ENCODE measurements at regions not wholly inside any gene's neighbourhood (a gene's known extent, or its start where the extent isn't known, plus 50 kb on each side); places are given as distances from the start of the nearest gene placed in this dataset.

- TF ChIP-seq, protein P1, sequence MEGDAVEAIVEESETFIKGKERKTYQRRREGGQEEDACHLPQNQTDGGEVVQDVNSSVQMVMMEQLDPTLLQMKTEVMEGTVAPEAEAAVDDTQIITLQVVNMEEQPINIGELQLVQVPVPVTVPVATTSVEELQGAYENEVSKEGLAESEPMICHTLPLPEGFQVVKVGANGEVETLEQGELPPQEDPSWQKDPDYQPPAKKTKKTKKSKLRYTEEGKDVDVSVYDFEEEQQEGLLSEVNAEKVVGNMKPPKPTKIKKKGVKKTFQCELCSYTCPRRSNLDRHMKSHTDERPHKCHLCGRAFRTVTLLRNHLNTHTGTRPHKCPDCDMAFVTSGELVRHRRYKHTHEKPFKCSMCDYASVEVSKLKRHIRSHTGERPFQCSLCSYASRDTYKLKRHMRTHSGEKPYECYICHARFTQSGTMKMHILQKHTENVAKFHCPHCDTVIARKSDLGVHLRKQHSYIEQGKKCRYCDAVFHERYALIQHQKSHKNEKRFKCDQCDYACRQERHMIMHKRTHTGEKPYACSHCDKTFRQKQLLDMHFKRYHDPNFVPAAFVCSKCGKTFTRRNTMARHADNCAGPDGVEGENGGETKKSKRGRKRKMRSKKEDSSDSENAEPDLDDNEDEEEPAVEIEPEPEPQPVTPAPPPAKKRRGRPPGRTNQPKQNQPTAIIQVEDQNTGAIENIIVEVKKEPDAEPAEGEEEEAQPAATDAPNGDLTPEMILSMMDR (conservative IDR thresholded peaks at IDR 0.05), result no peak
- no peak for TF ChIP-seq ZFX (IDR thresholded peaks at IDR 0.05)
Observed at GRCh38 chr4:45869184-45869583, 254.7 kb downstream of the GABRG1 start.
